GM20000 (cell line): ENCODE measurements at regions not wholly inside any gene's neighbourhood (a gene's known extent, or its start where the extent isn't known, plus 50 kb on each side); places are given as distances from the start of the nearest gene placed in this dataset.

Experiments
- DNase-seq: peaks from one replicate; pipeline ENCODE4 v3.0.0; 2012; ENCODE audit warnings: low spot score
- CTCF ChIP-seq: IDR thresholded peaks from 2 replicates; pipeline ENCODE4 v1.5.1; 2012; ENCODE audit warnings: mild to moderate bottlenecking, control low read depth; ENCODE audit errors: extremely low read depth, missing control alignments

- DNase-seq: no peak
- TF ChIP-seq CTCF: no peak
Measured at GRCh38 chr2:181367906-181368435, 89.2 kb upstream of the ITGA4 start.

- no peak for DNase-seq
- TF ChIP-seq CTCF: no peak
Measured at GRCh38 chr2:181370126-181370525, 87.1 kb upstream of the ITGA4 start.

GRCh38 chr2:181371195-181371594 is 86.0 kb upstream of the ITGA4 start:
- no peak for TF ChIP-seq CTCF
- no peak for DNase-seq

- DNase-seq: no peak
- no peak for TF ChIP-seq CTCF
Measured at GRCh38 chr2:181371782-181372645, 85.2 kb upstream of the ITGA4 start.

GRCh38 chr2:181372646-181373040 is 84.5 kb upstream of the ITGA4 start:
- DNase-seq: no peak
- TF ChIP-seq CTCF: no peak

GRCh38 chr2:181374781-181375675 is 82.2 kb upstream of the ITGA4 start:
- no peak for TF ChIP-seq CTCF
- peak; percentile 21 for DNase-seq

GRCh38 chr2:181376442-181376841 is 80.7 kb upstream of the ITGA4 start:
- TF ChIP-seq CTCF: no peak
- DNase-seq: no peak
